ENCODE measurements at regions not wholly inside any gene's neighbourhood (a gene's known extent, or its start where the extent isn't known, plus 50 kb on each side); places are given as distances from the start of the nearest gene placed in this dataset.
"Not testable (repeated sequence)": the region's sequence is repeated elsewhere in the genome, so short reads cannot be mapped to it uniquely, and the experiment has no call there.

GRCh38 chr11:26898799-26899198 lies 95.1 kb upstream of the FIBIN start:
- DNase-seq (ENCODE audit: low spot score), result no peak

- DNase-seq (ENCODE audit: low spot score), result no peak
Observed at GRCh38 chr11:26901162-26901561, 92.8 kb upstream of the FIBIN start.

- DNase-seq (ENCODE audit: low spot score), result no peak
Observed at GRCh38 chr11:26904132-26904531, 89.8 kb upstream of the FIBIN start.

GRCh38 chr11:26904801-26905200 lies 89.1 kb upstream of the FIBIN start:
- DNase-seq (ENCODE audit: low spot score), result no peak

DNA sequence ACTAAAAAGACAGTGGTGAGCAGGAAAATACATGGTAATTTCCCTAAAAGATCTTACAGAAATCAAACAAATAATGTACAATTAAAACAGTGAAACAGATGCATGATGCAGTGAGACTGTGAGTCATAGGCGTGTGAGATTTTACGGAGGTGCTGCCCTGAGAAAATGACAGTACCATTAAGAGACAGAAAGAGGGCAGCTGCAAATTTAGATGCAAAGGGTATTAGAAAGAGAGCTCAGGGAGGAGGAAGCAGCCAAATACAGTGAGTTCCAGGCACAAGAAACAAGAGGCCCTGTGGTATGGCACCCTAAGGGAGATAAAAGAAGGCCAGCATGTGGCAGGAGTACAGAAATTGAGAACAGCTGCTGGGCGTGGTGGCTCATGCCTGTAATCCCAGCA lies 88.5 kb upstream of the FIBIN start:
- no peak for DNase-seq (ENCODE audit: low spot score)

GRCh38 chr11:26909515-26909914 lies 84.4 kb upstream of the FIBIN start:
- DNase-seq (ENCODE audit: low spot score), result no peak

- DNase-seq (ENCODE audit: low spot score), result no peak
Observed at GRCh38 chr11:26909991-26910591, 83.8 kb upstream of the FIBIN start.

DNA sequence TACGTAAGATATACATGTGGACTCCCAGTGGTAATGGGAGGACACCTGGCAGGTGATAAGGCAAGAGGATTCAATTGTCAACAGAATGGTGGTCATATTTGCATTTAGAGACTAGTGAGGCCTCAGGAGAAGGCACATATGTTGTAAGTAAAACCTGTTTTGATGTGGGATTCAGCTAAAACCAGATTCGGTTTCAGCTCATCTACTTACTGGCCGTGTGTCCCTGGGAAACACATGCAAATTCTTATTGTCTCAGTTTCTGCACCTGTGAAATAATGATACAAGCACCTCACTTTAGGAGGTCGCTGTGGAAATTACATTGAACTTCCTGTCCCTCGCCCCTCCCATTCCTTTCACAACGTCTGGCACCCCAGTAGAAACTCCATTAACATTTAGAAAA lies 78.9 kb upstream of the FIBIN start:
- no peak for DNase-seq (ENCODE audit: low spot score)

DNA sequence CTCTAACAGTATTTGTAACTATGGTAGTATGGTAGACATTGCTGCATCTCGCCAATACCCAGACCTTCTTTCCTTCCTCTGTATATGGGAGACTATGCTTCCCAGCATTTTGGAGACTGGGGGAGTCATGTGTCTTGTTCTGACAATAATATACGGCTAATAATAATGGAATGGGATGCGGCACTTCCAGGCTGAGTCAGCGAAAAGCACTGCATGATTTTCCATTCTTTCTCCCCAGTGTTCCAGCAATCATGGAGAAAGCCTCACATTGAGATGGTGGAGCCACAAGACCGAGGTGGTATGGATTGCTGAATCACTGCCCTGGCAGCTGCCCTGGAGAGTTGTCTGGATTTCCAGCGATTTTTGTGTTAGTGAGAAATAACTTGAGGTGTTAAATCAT lies 77.1 kb upstream of the FIBIN start:
- DNase-seq (ENCODE audit: low spot score), result no peak

DNA sequence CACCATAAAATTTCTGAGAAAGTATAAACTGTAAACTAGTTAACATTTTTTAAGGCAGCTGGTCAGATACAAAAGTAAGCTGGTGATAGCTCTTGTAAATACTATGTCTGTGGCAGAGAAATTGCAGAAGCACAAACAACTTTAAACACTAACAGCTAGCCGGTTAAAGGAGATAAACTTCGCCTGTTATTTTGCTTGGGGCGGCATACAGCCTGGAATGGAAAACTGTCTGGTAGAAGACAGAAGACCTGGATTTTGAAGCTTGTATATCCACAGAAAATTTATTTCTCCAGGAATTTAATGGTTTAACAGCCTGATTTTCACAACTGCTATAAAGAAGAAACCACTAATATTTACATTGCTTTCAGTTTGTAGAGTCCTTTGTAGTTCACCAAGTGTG lies 65.3 kb upstream of the FIBIN start:
- DNase-seq (ENCODE audit: low spot score), result no peak

GRCh38 chr11:26929806-26930517 lies 64.0 kb upstream of the FIBIN start:
- no peak for DNase-seq (ENCODE audit: low spot score)

DNA sequence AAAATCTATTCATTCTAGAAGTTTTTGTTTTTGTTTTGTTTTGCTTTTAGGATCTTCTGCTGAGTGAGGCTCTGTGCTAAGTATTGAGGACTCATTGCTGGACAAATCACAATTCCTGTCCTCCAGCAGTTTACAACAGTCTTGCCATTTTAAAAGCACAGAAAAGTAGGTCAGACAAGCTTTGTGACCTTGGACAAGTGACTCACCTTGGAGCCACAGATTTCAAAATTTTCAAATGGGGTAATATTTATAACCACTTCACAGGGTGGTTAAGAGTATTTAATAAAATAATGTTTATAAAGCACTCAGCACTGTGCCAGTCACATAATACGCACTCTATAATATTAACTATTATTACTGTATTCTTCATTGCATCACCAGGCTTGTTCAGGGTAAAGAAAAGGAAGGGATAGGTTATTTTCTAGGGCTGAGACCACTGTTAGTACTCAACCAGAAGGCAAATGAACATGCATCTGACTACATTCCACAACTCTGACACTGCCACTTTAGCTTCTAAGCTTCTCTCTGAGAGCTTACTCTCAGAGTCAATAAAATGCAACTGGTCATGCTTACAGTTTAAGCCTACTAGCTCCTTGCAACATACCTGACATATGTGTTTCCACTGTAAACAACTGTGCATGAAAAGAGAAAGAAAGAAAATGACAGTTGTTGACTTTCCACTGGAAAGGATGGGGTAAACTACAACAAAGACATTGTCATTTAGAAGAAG lies 63.2 kb upstream of the FIBIN start:
- DNase-seq (ENCODE audit: low spot score), result no peak

DNA sequence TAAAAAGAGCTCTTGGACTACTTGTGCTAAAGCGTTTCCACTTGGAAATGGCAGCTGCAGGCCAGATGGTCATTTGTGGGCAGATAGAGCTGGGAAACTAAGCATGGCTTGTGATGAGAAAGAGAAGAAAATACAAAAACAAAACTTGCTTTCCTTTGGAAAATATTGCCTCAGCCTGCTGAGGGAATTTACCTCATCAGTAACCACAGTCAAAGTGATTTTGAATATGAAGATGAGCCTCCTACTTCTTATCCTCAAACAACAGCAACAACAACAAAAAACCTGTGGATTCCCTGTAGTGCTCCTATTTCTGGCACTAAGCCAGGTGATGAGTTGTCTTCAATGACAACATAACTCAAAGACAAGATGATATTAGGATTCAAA lies 62.7 kb upstream of the FIBIN start:
- DNase-seq (ENCODE audit: low spot score), result no peak

DNA sequence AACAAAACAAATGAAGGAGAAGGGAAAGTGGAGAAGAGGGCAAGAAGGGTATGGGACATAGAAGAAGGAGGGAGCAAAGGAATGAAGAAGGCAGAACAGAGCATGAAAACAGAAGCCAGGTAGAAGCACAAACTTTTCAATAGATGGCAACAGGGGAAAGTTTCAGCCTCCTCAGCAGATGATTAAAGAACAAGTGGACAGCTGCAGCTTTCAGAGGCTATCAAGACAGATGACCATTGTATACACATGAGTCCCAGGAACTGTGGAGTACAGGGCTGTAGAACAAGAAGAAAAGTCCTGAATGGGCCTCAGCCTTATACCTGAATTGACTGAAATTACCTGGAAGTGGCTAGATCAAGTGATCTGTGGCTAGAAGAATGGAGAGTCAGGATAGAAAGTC lies 62.0 kb upstream of the FIBIN start:
- no peak for DNase-seq (ENCODE audit: low spot score)

- DNase-seq (ENCODE audit: low spot score), result no peak
Observed at GRCh38 chr11:26936109-26936508, 57.8 kb upstream of the FIBIN start.

- DNase-seq (ENCODE audit: low spot score), result no peak
Observed at GRCh38 chr11:26937386-26937785, 56.5 kb upstream of the FIBIN start.

- DNase-seq (ENCODE audit: low spot score), result not testable (repeated sequence)
Observed at GRCh38 chr11:26940501-26940900, 53.4 kb upstream of the FIBIN start.

DNA sequence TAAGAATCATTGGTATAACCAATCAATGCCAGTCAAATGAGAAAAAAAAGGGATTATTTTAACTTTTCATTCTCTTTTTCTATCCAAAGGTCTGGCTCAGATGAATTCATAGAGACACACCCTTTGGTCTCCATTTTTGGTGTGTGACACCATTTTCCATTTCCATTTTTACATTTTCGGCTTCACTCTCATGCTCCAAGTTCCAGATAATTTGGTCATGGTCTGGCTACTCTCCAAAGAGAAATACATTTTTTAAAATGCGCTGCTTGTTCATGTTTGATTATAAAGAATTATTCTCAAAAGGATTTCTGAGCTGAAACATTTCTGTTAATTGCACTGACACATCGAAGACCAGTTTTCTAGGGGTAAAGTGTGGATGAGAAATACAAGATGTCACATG lies 51.6 kb upstream of the FIBIN start:
- no peak for DNase-seq (ENCODE audit: low spot score)

GRCh38 chr11:26943636-26944035 lies 50.3 kb upstream of the FIBIN start:
- no peak for DNase-seq (ENCODE audit: low spot score)

Data from hepatic stellate cell (primary cell).